CD4-positive, alpha-beta T cell (primary cell): ENCODE measurements at regions not wholly inside any gene's neighbourhood (a gene's known extent, or its start where the extent isn't known, plus 50 kb on each side); places are given as distances from the start of the nearest gene placed in this dataset.

Experiments
- ATAC-seq: fragments of 200-7000 bp; cut with Tn5 transposase; one replicate; pipeline ENCODE4 v1.10.0; 2022; ENCODE audit warnings: mild to moderate bottlenecking; ENCODE audit not compliant: poor library complexity
- CTCF ChIA-PET: fragments of 350-600 bp; sonication (Branson Sonifier 250); formaldehyde crosslinking; loops from one replicate; lab custom pipeline; 2021; ENCODE audit warnings: antibody characterized with exemption, inconsistent platforms; lab: Charles Lee
- POLR2A ChIA-PET: fragments of 350-600 bp; sonication (Branson Sonifier 250); formaldehyde crosslinking; loops from one replicate; lab custom pipeline; 2021; ENCODE audit warnings: antibody characterized with exemption, inconsistent platforms; lab: Charles Lee
- DNase-seq, 14 experiments: peaks; one replicate each; pipeline ENCODE4 v3.0.0-alpha.2; 2013 to 2020; ENCODE audit warnings: mixed read lengths in 2 of 14
- H3K27ac ChIP-seq, 2 donors: one replicate each; pipeline versions ENCODE4 v1.5.1 to v1.7.0; 2013; ENCODE audit warnings: low read length in 2 of 2, low read depth in 1 of 2, mild to moderate bottlenecking in 1 of 2
- H3K27me3 ChIP-seq, 2 experiments: 1 replicate in 1 of 2; 2 replicates in 1 of 2; pipeline versions ENCODE4 v1.6.1 to v1.7.0; 2013; ENCODE audit warnings: low read length in 2 of 2, control low read depth in 1 of 2, mild to moderate bottlenecking in 1 of 2, moderate library complexity in 1 of 2; ENCODE audit not compliant: insufficient read depth in 2 of 2, control insufficient read depth in 1 of 2
- H3K36me3 ChIP-seq: one replicate; pipeline ENCODE4 v1.6.1; 2013; ENCODE audit warnings: low read length, control low read depth; ENCODE audit not compliant: insufficient read depth
- H3K4me1 ChIP-seq: one replicate; pipeline ENCODE4 v1.6.1; 2013; ENCODE audit warnings: low read length, control low read depth; ENCODE audit not compliant: insufficient read depth
- H3K4me3 ChIP-seq: one replicate; pipeline ENCODE4 v1.5.1; 2013; ENCODE audit warnings: mild to moderate bottlenecking, low read length, moderate library complexity
- H3K9me3 ChIP-seq, 2 experiments: 1 replicate in 1 of 2; 2 replicates in 1 of 2; pipeline versions ENCODE4 v1.6.1 to v1.7.0; 2013; ENCODE audit warnings: low read length in 2 of 2, mild to moderate bottlenecking in 2 of 2, control low read depth in 1 of 2, moderate library complexity in 1 of 2; ENCODE audit not compliant: control insufficient read depth in 1 of 2, insufficient read depth in 1 of 2
- H3K27ac Mint-ChIP-seq: one replicate; pipeline ENCODE4 v1.8.0; 2020; ENCODE audit warnings: mixed read lengths
- H3K27me3 Mint-ChIP-seq: one replicate; pipeline ENCODE4 v1.8.0; 2021; ENCODE audit warnings: mixed read lengths
- H3K36me3 Mint-ChIP-seq: one replicate; pipeline ENCODE4 v1.8.0; 2021; ENCODE audit warnings: low read depth, mixed read lengths
- H3K4me1 Mint-ChIP-seq: one replicate; pipeline ENCODE4 v1.8.0; 2021; ENCODE audit warnings: low read depth, mixed read lengths
- H3K4me3 Mint-ChIP-seq: one replicate; pipeline ENCODE4 v1.8.0; 2020; ENCODE audit warnings: mild to moderate bottlenecking, mixed read lengths
- H3K9me3 Mint-ChIP-seq: one replicate; pipeline ENCODE4 v1.8.0; 2020; ENCODE audit warnings: mixed read lengths
- CTCF ChIP-seq: fragments of 200-600 bp; IDR thresholded peaks from one replicate; pipeline ENCODE4 v1.8.0; 2022; ENCODE audit warnings: antibody characterized with exemption, mild to moderate bottlenecking
- intact Hi-C, 2 experiments: fragments of 100-400 bp; cut with DNase I in 1 of 2; cut with micrococcal nuclease in 1 of 2; formaldehyde crosslinking; loops; one replicate each; pipeline versions ENCODE4 v1.15.1 to v1.9.0; 2023 to 2025; cut with DNase I, micrococcal nuclease

GRCh38 chr3:31465999-31466398, 66.7 kb upstream of the STT3B start:
- ChIA-PET POLR2A (interaction anchor here (8.2 kb wide), 1 partner anchor 66 kb away, joined by 179 read pairs; the partner anchor contains the start of gene STT3B), CTCF (no interaction called here)
- Mint-ChIP-seq H3K4me1 (peaks cover 75% of the 10 kb centered on the region), H3K4me3 (peak overlapping the region; percentile 3), H3K27ac (peak overlapping the region; percentile 68), H3K9me3 (no peaks in the 10 kb centered on the region), H3K36me3 (no peaks in the 10 kb centered on the region), H3K27me3 (no peaks in the 10 kb centered on the region)
- H3K4me3 ChIP-seq, result no peak overlapping the region
- no peak for TF ChIP-seq CTCF
- DNase-seq (no peak), ATAC-seq (no peak)
- H3K9me3 ChIP-seq, result no peaks in the 10 kb centered on the region
- no peaks in the 10 kb centered on the region for H3K36me3 ChIP-seq
- H3K27me3 ChIP-seq, result no peaks in the 10 kb centered on the region
- intact Hi-C loops, result loop anchor here in 1 of 2 experiments (2.0 kb wide), 1 partner anchor 15 kb away; no protein-coding TSS in a partner anchor
- H3K27ac ChIP-seq, result peak overlapping the region in 1 of 2 donors; percentile 14
- peaks cover 49% of the 10 kb centered on the region for H3K4me1 ChIP-seq

GRCh38 chr3:31466866-31467265, 65.9 kb upstream of the STT3B start:
- H3K36me3 Mint-ChIP-seq, result peaks cover under 1% of the 10 kb centered on the region
- H3K4me1 Mint-ChIP-seq, result peaks cover 66% of the 10 kb centered on the region
- POLR2A ChIA-PET, result interaction anchor here (8.2 kb wide), 1 partner anchor 66 kb away, joined by 179 read pairs; the partner anchor contains the start of gene STT3B
- H3K9me3 Mint-ChIP-seq, result no peaks in the 10 kb centered on the region
- no peaks in the 10 kb centered on the region for H3K9me3 ChIP-seq
- no peaks in the 10 kb centered on the region for H3K27me3 ChIP-seq
- CTCF ChIA-PET, result no interaction called here
- H3K4me1 ChIP-seq, result peaks cover 42% of the 10 kb centered on the region
- no peak for TF ChIP-seq CTCF
- DNase-seq (no peak), ATAC-seq (no peak)
- H3K4me3 ChIP-seq, result no peak overlapping the region
- no peaks in the 10 kb centered on the region for H3K27me3 Mint-ChIP-seq
- H3K27ac Mint-ChIP-seq, result no peak overlapping the region
- no peaks in the 10 kb centered on the region for H3K36me3 ChIP-seq
- intact Hi-C loops, result no loop called here
- no peak overlapping the region for H3K4me3 Mint-ChIP-seq
- no peak overlapping the region for H3K27ac ChIP-seq

- intact Hi-C loops, result no loop called here
- TF ChIP-seq CTCF, result no peak
- no peaks in the 10 kb centered on the region for H3K27me3 Mint-ChIP-seq
- H3K36me3 ChIP-seq, result no peaks in the 10 kb centered on the region
- no peak overlapping the region for H3K27ac ChIP-seq
- ChIA-PET CTCF (interaction anchor here (1.8 kb wide), 1 partner anchor 34 kb away, joined by 5 read pairs; no protein-coding TSS in a partner anchor), POLR2A (interaction anchor here (1.2 to 8.2 kb wide), 2 partner anchors 64 to 279 kb away, joined by 3 to 179 read pairs; partner anchors contain the start of gene STT3B)
- no peak overlapping the region for H3K4me3 Mint-ChIP-seq
- ATAC-seq, result no peak
- peaks cover 3% of the 10 kb centered on the region for H3K9me3 Mint-ChIP-seq
- no peaks in the 10 kb centered on the region for H3K27me3 ChIP-seq
- H3K9me3 ChIP-seq, result no peaks in the 10 kb centered on the region
- no peak overlapping the region for H3K27ac Mint-ChIP-seq
- no peak overlapping the region for H3K4me3 ChIP-seq
- no peak for DNase-seq
- peaks cover 28% of the 10 kb centered on the region for H3K4me1 ChIP-seq
- peaks cover 8% of the 10 kb centered on the region for H3K36me3 Mint-ChIP-seq
- peaks cover 50% of the 10 kb centered on the region for H3K4me1 Mint-ChIP-seq
Observed at GRCh38 chr3:31468433-31468832, 64.3 kb upstream of the STT3B start.
